HepG2 (cell line): ENCODE measurements at regions not wholly inside any gene's neighbourhood (a gene's known extent, or its start where the extent isn't known, plus 50 kb on each side); places are given as distances from the start of the nearest gene placed in this dataset.

Experiments used
- ATAC-seq: fragments of 200-7000 bp; cut with Tn5 transposase; 3 replicates; pipeline ENCODE4 v1.9.1; 2020; ENCODE audit warnings: mild to moderate bottlenecking, moderate library complexity
- BruUV-seq: library from RNA; stranded (reverse); fragments of 400-500 nt; replicated peaks from 2 replicates; lab custom pipeline; 2021; lab: Mats Ljungman, UMichigan
- CTCF ChIA-PET: fragments of 300-600 bp; formaldehyde crosslinking; extraction: SDS; loops from one replicate; lab custom pipeline; 2021; ENCODE audit warnings: low total read pairs, inconsistent platforms, low intra/inter-chr PET ratio; lab: Yijun Ruan, JAX
- POLR2A ChIA-PET: fragments of 350-600 bp; sonication (Branson Sonifier 250); formaldehyde crosslinking; loops from one replicate; lab custom pipeline; 2020; ENCODE audit warnings: antibody characterized with exemption, inconsistent platforms; lab: Yijun Ruan, JAX
- DNase-seq: peaks from one replicate; pipeline ENCODE4 v3.0.0-alpha.2; 2015; ENCODE audit warnings: low spot score
- FAIRE-seq: peaks from 3 replicates; lab custom pipeline; 2011; peaks lifted over from hg19 to GRCh38; lab: Jason Lieb, UNC
- H2AFZ ChIP-seq: one replicate; pipeline ENCODE4 v1.6.1; 2011; ENCODE audit warnings: low read length, inconsistent platforms
- H3K27ac ChIP-seq: fragments of 300-600 bp; 3 replicates; pipeline ENCODE4 v1.8.0; 2011; ENCODE audit warnings: mixed run types, mild to moderate bottlenecking, mixed read lengths, low read length, inconsistent platforms; ENCODE audit not compliant: insufficient read depth; ENCODE audit errors: extremely low read length
- H3K27me3 ChIP-seq, 2 experiments: fragments of 200-600 bp in 1 of 2; 2 replicates in 1 of 2; 3 replicates in 1 of 2; pipeline versions ENCODE4 v1.6.0 to v1.8.0; 2011; ENCODE audit warnings: low read length in 2 of 2, mild to moderate bottlenecking in 2 of 2, moderate library complexity in 2 of 2, inconsistent platforms in 1 of 2; ENCODE audit not compliant: insufficient read depth in 2 of 2, control insufficient read depth in 1 of 2
- H3K36me3 ChIP-seq, 2 experiments: fragments of 200-600 bp in 1 of 2; replicated peaks in 1 of 2; 2 replicates in 1 of 2; 3 replicates in 1 of 2; pipeline versions ENCODE4 v1.5.1 to v1.8.0; 2011; ENCODE audit warnings: low read length in 2 of 2, inconsistent platforms in 1 of 2; ENCODE audit not compliant: insufficient read depth in 2 of 2, control insufficient read depth in 1 of 2
- H3K4me1 ChIP-seq: 2 replicates; pipeline ENCODE4 v1.5.1; 2012; ENCODE audit warnings: low read length, inconsistent platforms; ENCODE audit not compliant: insufficient read depth
- H3K4me2 ChIP-seq: 2 replicates; pipeline ENCODE4 v1.6.0; 2011; ENCODE audit warnings: low read depth, low read length, inconsistent platforms
- H3K4me3 ChIP-seq, 3 experiments: fragments of 200-600 bp in 1 of 3; sonication (generic), shearing (Covaris generic) in 1 of 3; replicated peaks in 1 of 3; 2 replicates each; pipeline ENCODE4 v1.5.1; 2011 to 2016; ENCODE audit warnings: low read length in 3 of 3, inconsistent platforms in 2 of 3, low read depth in 2 of 3, mild to moderate bottlenecking in 2 of 3, control low read depth in 1 of 3, mixed read lengths in 1 of 3; ENCODE audit not compliant: insufficient read depth in 1 of 3
- H3K79me2 ChIP-seq: one replicate; pipeline ENCODE4 v1.6.1; 2011; ENCODE audit warnings: low read length, inconsistent platforms; ENCODE audit not compliant: insufficient read depth
- H3K9ac ChIP-seq: 2 replicates; pipeline ENCODE4 v1.6.0; 2011; ENCODE audit warnings: mild to moderate bottlenecking, low read depth, low read length, inconsistent platforms; ENCODE audit not compliant: insufficient read depth
- H3K9me3 ChIP-seq: 2 replicates; pipeline ENCODE4 v1.5.1; 2012; ENCODE audit warnings: mild to moderate bottlenecking, low read length
- H4K20me1 ChIP-seq: 2 replicates; pipeline ENCODE4 v1.6.0; 2011; ENCODE audit warnings: inconsistent platforms, mild to moderate bottlenecking, low read length, moderate library complexity; ENCODE audit not compliant: insufficient read depth
- CEBPG ChIP-seq: IDR thresholded peaks from 2 replicates; pipeline ENCODE4 v1.6.1; 2016
- DNMT3B ChIP-seq: conservative IDR thresholded peaks from 2 replicates; pipeline ENCODE4 v1.6.1; 2016; ENCODE audit warnings: missing biosample characterization, control low read depth
- FOSL1 ChIP-seq: sonication (generic); formaldehyde crosslinking; IDR thresholded peaks from 2 replicates; pipeline ENCODE4 v1.9.0; 2021; ENCODE audit warnings: missing genetic modification reagents, borderline replicate concordance
- GZF1 ChIP-seq: sonication (generic); formaldehyde crosslinking; IDR thresholded peaks from 2 replicates; pipeline ENCODE4 v1.5.1; 2020; ENCODE audit warnings: mild to moderate bottlenecking, missing genetic modification reagents
- HIC2 ChIP-seq: sonication (generic); formaldehyde crosslinking; IDR thresholded peaks from 2 replicates; pipeline ENCODE4 v1.9.0; 2022; ENCODE audit warnings: low read depth, missing genetic modification reagents
- NFATC3 ChIP-seq: sonication (generic); formaldehyde crosslinking; IDR thresholded peaks from 2 replicates; pipeline ENCODE4 v1.5.1; 2020; ENCODE audit warnings: mild to moderate bottlenecking, missing genetic modification reagents
- NFKB2 ChIP-seq: sonication (generic); formaldehyde crosslinking; IDR thresholded peaks from 2 replicates; pipeline ENCODE4 v1.4.0; 2020; ENCODE audit warnings: missing genetic modification reagents, borderline replicate concordance
- PRMT3 ChIP-seq: sonication (generic); formaldehyde crosslinking; IDR thresholded peaks from 2 replicates; pipeline ENCODE4 v1.8.1; 2022; ENCODE audit warnings: low read depth, mild to moderate bottlenecking, moderate library complexity, missing genetic modification reagents, borderline replicate concordance
- PTBP1 ChIP-seq: fragments of 200-400 bp; formaldehyde crosslinking; IDR thresholded peaks from 2 replicates; pipeline ENCODE4 v1.6.1; 2018; ENCODE audit warnings: low read length, low read depth; ENCODE audit not compliant: poor library complexity, severe bottlenecking
- YEATS2 ChIP-seq: sonication (generic); formaldehyde crosslinking; IDR thresholded peaks from 2 replicates; pipeline ENCODE4 v1.4.0; 2020; ENCODE audit warnings: missing genetic modification reagents, borderline replicate concordance
- ZNF740 ChIP-seq: sonication (generic); formaldehyde crosslinking; IDR thresholded peaks from 2 replicates; pipeline ENCODE4 v1.4.0; 2020; ENCODE audit warnings: missing genetic modification reagents
- WGBS: methylation state at CpG from one replicate; pipeline ENCODE4 v1.1.6; 2017; ENCODE audit warnings: low lambda C conversion rate; 5-methylcytosine and 5-hydroxymethylcytosine counted together
- in situ Hi-C: cut with HindIII; loops from 2 replicates; pipeline ENCODE4 v1.10.0; 2017; ENCODE audit warnings: low pct_unique_long_range_greater_than_20kb; ENCODE audit not compliant: extremely low pct_ligation_motif_present
- intact Hi-C: fragments of 100-400 bp; cut with micrococcal nuclease; formaldehyde crosslinking; loops from one replicate; pipeline ENCODE4 v1.10.0; 2022; ENCODE audit not compliant: unreplicated experiment
- TF ChIP-seq, protein P1 (sequence below): sonication (generic); formaldehyde crosslinking; IDR thresholded peaks from 2 replicates; pipeline ENCODE4 v1.5.1; 2020; ENCODE audit warnings: mild to moderate bottlenecking, missing genetic modification reagents, moderate library complexity
- TF ChIP-seq, protein P2 (sequence below): sonication (generic); formaldehyde crosslinking; IDR thresholded peaks from 2 replicates; pipeline ENCODE4 v1.4.0; 2020; ENCODE audit warnings: mild to moderate bottlenecking, missing genetic modification reagents
- TF ChIP-seq, protein P3 (sequence below): sonication (generic); formaldehyde crosslinking; IDR thresholded peaks from 2 replicates; pipeline ENCODE4 v1.4.0; 2020; ENCODE audit warnings: low read depth, missing genetic modification reagents

GRCh38 chr14:50022661-50023060 is 93.7 kb downstream of the VCPKMT start (continued):
- TF ChIP-seq PTBP1 (no peak), ZNF740 (CRISPR knock-in tag) (no peak)
- TF ChIP-seq, all 625 proteins: peak for 0

GRCh38 chr14:50023671-50024490 is 92.5 kb downstream of the VCPKMT start:
- ATAC-seq: no peak
- 49% methylated on average over 8 of the region's 8 CpGs for WGBS
- no peak overlapping the region for H3K4me2 ChIP-seq
- ChIA-PET POLR2A (interaction anchor here (1.1 kb wide), 1 partner anchor 38 kb away, joined by 3 read pairs; no protein-coding TSS in a partner anchor), CTCF (no interaction called here)
- DNase-seq: no peak
- no peaks in the 10 kb centered on the region for H4K20me1 ChIP-seq
- peaks cover 35% of the 10 kb centered on the region for H3K4me1 ChIP-seq
- FAIRE-seq: no peak
- H2AFZ ChIP-seq: no peak overlapping the region
- H3K79me2 ChIP-seq: no peaks in the 10 kb centered on the region
- no TSS peak for BruUV-seq
- no peaks in the 10 kb centered on the region for H3K36me3 ChIP-seq
- no peak overlapping the region for H3K4me3 ChIP-seq
- intact Hi-C loops (no loop called here), in situ Hi-C loops (no loop called here)
- H3K27ac ChIP-seq: no peak overlapping the region
- no peak overlapping the region for H3K9ac ChIP-seq
- no peaks in the 10 kb centered on the region; a peak in 1 of 5 replicates for H3K27me3 ChIP-seq
- H3K9me3 ChIP-seq: peaks cover 21% of the 10 kb centered on the region
- TF ChIP-seq CEBPG (CRISPR knock-in tag) (no peak), YEATS2 (CRISPR knock-in tag) (no peak), NFATC3 (no peak), PRMT3 (CRISPR knock-in tag) (no peak), FOSL1 (CRISPR knock-in tag) (no peak), NFKB2 (no peak), HIC2 (CRISPR knock-in tag) (no peak), DNMT3B (no peak), GZF1 (CRISPR knock-in tag) (no peak)
- TF ChIP-seq, protein P1, sequence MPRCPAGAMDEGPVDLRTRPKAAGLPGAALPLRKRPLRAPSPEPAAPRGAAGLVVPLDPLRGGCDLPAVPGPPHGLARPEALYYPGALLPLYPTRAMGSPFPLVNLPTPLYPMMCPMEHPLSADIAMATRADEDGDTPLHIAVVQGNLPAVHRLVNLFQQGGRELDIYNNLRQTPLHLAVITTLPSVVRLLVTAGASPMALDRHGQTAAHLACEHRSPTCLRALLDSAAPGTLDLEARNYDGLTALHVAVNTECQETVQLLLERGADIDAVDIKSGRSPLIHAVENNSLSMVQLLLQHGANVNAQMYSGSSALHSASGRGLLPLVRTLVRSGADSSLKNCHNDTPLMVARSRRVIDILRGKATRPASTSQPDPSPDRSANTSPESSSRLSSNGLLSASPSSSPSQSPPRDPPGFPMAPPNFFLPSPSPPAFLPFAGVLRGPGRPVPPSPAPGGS: no peak
- TF ChIP-seq, protein P2, sequence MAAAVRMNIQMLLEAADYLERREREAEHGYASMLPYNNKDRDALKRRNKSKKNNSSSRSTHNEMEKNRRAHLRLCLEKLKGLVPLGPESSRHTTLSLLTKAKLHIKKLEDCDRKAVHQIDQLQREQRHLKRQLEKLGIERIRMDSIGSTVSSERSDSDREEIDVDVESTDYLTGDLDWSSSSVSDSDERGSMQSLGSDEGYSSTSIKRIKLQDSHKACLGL (CRISPR knock-in tag): no peak
- TF ChIP-seq, protein P3, sequence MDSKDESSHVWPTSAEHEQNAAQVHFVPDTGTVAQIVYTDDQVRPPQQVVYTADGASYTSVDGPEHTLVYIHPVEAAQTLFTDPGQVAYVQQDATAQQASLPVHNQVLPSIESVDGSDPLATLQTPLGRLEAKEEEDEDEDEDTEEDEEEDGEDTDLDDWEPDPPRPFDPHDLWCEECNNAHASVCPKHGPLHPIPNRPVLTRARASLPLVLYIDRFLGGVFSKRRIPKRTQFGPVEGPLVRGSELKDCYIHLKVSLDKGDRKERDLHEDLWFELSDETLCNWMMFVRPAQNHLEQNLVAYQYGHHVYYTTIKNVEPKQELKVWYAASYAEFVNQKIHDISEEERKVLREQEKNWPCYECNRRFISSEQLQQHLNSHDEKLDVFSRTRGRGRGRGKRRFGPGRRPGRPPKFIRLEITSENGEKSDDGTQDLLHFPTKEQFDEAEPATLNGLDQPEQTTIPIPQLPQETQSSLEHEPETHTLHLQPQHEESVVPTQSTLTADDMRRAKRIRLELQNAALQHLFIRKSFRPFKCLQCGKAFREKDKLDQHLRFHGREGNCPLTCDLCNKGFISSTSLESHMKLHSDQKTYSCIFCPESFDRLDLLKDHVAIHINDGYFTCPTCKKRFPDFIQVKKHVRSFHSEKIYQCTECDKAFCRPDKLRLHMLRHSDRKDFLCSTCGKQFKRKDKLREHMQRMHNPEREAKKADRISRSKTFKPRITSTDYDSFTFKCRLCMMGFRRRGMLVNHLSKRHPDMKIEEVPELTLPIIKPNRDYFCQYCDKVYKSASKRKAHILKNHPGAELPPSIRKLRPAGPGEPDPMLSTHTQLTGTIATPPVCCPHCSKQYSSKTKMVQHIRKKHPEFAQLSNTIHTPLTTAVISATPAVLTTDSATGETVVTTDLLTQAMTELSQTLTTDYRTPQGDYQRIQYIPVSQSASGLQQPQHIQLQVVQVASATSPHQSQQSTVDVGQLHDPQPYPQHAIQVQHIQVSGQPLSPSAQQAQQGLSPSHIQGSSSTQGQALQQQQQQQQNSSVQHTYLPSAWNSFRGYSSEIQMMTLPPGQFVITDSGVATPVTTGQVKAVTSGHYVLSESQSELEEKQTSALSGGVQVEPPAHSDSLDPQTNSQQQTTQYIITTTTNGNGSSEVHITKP: no peak
